ENCODE measurements at regions not wholly inside any gene's neighbourhood (a gene's known extent, or its start where the extent isn't known, plus 50 kb on each side); places are given as distances from the start of the nearest gene placed in this dataset.
"Not testable (repeated sequence)": the region's sequence is repeated elsewhere in the genome, so short reads cannot be mapped to it uniquely, and the experiment has no call there.

- no peak for DNase-seq (ENCODE audit: low read depth)
- H3K4me3 ChIP-seq (ENCODE audit: low read length), result no peak overlapping the region
- TF ChIP-seq, protein P1, sequence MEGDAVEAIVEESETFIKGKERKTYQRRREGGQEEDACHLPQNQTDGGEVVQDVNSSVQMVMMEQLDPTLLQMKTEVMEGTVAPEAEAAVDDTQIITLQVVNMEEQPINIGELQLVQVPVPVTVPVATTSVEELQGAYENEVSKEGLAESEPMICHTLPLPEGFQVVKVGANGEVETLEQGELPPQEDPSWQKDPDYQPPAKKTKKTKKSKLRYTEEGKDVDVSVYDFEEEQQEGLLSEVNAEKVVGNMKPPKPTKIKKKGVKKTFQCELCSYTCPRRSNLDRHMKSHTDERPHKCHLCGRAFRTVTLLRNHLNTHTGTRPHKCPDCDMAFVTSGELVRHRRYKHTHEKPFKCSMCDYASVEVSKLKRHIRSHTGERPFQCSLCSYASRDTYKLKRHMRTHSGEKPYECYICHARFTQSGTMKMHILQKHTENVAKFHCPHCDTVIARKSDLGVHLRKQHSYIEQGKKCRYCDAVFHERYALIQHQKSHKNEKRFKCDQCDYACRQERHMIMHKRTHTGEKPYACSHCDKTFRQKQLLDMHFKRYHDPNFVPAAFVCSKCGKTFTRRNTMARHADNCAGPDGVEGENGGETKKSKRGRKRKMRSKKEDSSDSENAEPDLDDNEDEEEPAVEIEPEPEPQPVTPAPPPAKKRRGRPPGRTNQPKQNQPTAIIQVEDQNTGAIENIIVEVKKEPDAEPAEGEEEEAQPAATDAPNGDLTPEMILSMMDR (conservative IDR thresholded peaks at IDR 0.05; ENCODE audit: low read length), result no peak
Observed at GRCh38 chr9:118689280-118689679, 680.0 kb downstream of the BRINP1 start.

DNA sequence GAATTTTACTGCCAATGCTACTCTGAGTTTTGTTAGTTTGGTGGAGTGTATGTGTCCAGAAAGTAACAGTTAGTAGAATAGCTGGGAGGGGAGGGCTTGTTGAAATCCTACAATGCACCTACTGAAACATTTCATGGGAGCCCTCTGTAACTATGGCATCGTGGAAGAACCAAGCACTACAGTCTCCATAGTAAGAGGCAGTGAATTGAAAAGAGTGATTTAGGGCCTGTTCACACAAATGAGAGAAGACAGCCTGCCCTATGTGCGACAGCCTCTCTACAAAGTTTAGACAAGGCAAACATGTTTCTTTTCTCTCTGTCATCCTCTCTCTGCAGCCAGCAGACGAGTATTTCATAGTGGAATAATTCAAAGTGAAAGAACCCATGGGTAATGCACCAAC lies 676.6 kb downstream of the BRINP1 start:
- TF ChIP-seq, protein P1 (conservative IDR thresholded peaks at IDR 0.05; ENCODE audit: low read length), result no peak

DNA sequence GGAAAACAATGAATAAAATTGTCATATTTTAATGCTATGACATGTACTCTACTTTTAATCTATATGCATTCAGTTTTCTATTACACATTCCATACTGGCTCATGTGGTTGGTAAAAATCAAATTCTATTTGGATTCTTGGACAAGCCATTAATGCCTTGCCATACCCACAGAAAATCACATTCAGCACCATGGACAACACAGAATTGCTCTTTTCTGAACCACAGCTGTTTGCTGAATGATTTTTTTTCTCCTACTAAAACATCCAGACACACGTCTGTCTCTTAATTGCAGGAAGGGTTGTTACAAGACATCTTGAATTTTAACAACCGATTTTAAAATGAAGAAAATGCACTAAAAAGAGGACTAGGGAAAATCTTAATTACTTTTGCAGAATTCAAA lies 675.6 kb downstream of the BRINP1 start:
- TF ChIP-seq, protein P1 (conservative IDR thresholded peaks at IDR 0.05; ENCODE audit: low read length), result no peak
- DNase-seq (ENCODE audit: low read depth), result no peak
- no peak overlapping the region for H3K4me3 ChIP-seq (ENCODE audit: low read length)

More for the DNA sequence above, 676.6 kb downstream of the BRINP1 start:
- DNase-seq (ENCODE audit: low read depth), result no peak
- H3K4me3 ChIP-seq (ENCODE audit: low read length), result no peak overlapping the region

- not testable (repeated sequence) for DNase-seq (ENCODE audit: low read depth); H3K4me3 ChIP-seq (ENCODE audit: low read length)
Observed at GRCh38 chr9:118695249-118695648, 674.0 kb downstream of the BRINP1 start.

GRCh38 chr9:118701985-118702384 lies 667.2 kb downstream of the BRINP1 start:
- TF ChIP-seq, protein P1 (conservative IDR thresholded peaks at IDR 0.05; ENCODE audit: low read length), result no peak
- H3K4me3 ChIP-seq (ENCODE audit: low read length), result no peak overlapping the region
- no peak for DNase-seq (ENCODE audit: low read depth)

GRCh38 chr9:118711843-118712242 lies 657.4 kb downstream of the BRINP1 start:
- no peak for DNase-seq (ENCODE audit: low read depth)
- TF ChIP-seq, protein P1 (conservative IDR thresholded peaks at IDR 0.05; ENCODE audit: low read length), result no peak
- H3K4me3 ChIP-seq (ENCODE audit: low read length), result no peak overlapping the region

DNA sequence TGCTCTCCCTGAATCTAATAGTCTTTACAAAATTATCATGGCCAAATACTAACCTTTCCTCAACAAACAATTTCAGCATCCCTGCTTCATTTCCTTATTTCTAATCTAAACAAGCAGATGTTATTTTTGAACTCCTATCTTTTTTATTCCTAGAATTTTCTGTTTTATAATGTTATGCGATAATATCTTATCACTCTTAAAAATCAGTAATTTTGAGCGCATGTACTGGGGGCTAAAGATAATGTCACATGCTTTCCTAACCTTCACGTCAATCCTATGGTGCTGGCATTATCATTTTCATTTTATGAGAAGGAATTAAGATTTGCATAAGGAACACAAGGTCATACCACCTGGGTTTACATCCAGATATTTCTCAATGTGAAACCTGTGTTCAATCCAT lies 648.0 kb downstream of the BRINP1 start:
- TF ChIP-seq, protein P1 (conservative IDR thresholded peaks at IDR 0.05; ENCODE audit: low read length), result no peak
- no peak overlapping the region for H3K4me3 ChIP-seq (ENCODE audit: low read length)
- no peak for DNase-seq (ENCODE audit: low read depth)

GRCh38 chr9:118721923-118722322 lies 647.3 kb downstream of the BRINP1 start:
- TF ChIP-seq, protein P1 (conservative IDR thresholded peaks at IDR 0.05; ENCODE audit: low read length), result no peak
- DNase-seq (ENCODE audit: low read depth), result no peak

More at GRCh38 chr9:118721923-118722322, 647.3 kb downstream of the BRINP1 start:
- no peak overlapping the region for H3K4me3 ChIP-seq (ENCODE audit: low read length)

Measured in AG10803 (cell line).